WTC11 (cell line): ENCODE measurements at regions not wholly inside any gene's neighbourhood (a gene's known extent, or its start where the extent isn't known, plus 50 kb on each side); places are given as distances from the start of the nearest gene placed in this dataset.

Source experiments
- CBFB ChIP-seq: sonication (generic); formaldehyde crosslinking; IDR thresholded peaks from 2 replicates; pipeline ENCODE4 v1.8.1; 2022; ENCODE audit warnings: mild to moderate bottlenecking, low read depth, missing genetic modification reagents
- NR2C2 ChIP-seq: sonication (generic); formaldehyde crosslinking; IDR thresholded peaks from 2 replicates; pipeline ENCODE4 v1.8.0; 2022; ENCODE audit warnings: mild to moderate bottlenecking, missing genetic modification reagents
- NR3C1 ChIP-seq: sonication (generic); formaldehyde crosslinking; conservative IDR thresholded peaks from 2 replicates; pipeline ENCODE4 v1.8.1; 2023; ENCODE audit warnings: low read depth, mild to moderate bottlenecking, missing genetic modification reagents
- SOX15 ChIP-seq: fragments of 250-450 bp; sonication (Bioruptor Pico); IDR thresholded peaks from 2 replicates; pipeline ENCODE4 v1.9.0; 2021; ENCODE audit warnings: mild to moderate bottlenecking
- TF ChIP-seq, protein P1 (sequence below): fragments of 200-600 bp; IDR thresholded peaks from 2 replicates; pipeline ENCODE4 v1.8.0; 2022; ENCODE audit warnings: antibody characterized with exemption
- TF ChIP-seq, protein P2 (sequence below): sonication (generic); formaldehyde crosslinking; IDR thresholded peaks from 2 replicates; pipeline ENCODE4 v1.8.0; 2022; ENCODE audit warnings: mild to moderate bottlenecking, missing genetic modification reagents
- TF ChIP-seq, protein P3 (sequence below): sonication (generic); formaldehyde crosslinking; IDR thresholded peaks from 2 replicates; pipeline ENCODE4 v1.8.1; 2023; ENCODE audit warnings: mild to moderate bottlenecking, missing genetic modification reagents, moderate library complexity
- TF ChIP-seq, protein P4 (sequence below): sonication (generic); formaldehyde crosslinking; IDR thresholded peaks from 2 replicates; pipeline ENCODE4 v1.8.1; 2023; ENCODE audit warnings: mild to moderate bottlenecking, moderate library complexity, missing genetic modification reagents

DNA sequence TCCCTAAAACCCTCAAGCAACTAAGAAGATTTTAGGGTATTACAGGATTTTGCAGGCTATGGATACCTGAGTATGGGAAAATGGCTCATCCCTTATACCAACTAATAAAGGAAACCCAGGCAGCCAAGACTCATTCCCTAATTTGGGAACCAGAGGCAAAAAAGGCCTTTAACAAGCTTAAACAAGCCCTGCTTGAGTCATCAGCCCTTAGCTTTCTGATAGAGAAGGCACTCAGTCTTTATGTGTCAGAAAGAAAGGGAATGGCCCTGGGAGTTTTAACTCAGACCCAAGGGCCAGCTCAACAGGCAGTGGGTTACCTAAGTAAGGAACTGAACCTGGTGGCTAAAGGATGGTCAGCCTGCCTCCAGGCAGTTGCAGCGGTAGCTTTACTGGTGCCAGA, 96.9 kb upstream of the RMP24 start:
- TF ChIP-seq, protein P1, sequence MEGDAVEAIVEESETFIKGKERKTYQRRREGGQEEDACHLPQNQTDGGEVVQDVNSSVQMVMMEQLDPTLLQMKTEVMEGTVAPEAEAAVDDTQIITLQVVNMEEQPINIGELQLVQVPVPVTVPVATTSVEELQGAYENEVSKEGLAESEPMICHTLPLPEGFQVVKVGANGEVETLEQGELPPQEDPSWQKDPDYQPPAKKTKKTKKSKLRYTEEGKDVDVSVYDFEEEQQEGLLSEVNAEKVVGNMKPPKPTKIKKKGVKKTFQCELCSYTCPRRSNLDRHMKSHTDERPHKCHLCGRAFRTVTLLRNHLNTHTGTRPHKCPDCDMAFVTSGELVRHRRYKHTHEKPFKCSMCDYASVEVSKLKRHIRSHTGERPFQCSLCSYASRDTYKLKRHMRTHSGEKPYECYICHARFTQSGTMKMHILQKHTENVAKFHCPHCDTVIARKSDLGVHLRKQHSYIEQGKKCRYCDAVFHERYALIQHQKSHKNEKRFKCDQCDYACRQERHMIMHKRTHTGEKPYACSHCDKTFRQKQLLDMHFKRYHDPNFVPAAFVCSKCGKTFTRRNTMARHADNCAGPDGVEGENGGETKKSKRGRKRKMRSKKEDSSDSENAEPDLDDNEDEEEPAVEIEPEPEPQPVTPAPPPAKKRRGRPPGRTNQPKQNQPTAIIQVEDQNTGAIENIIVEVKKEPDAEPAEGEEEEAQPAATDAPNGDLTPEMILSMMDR, result no peak
- TF ChIP-seq, protein P2, sequence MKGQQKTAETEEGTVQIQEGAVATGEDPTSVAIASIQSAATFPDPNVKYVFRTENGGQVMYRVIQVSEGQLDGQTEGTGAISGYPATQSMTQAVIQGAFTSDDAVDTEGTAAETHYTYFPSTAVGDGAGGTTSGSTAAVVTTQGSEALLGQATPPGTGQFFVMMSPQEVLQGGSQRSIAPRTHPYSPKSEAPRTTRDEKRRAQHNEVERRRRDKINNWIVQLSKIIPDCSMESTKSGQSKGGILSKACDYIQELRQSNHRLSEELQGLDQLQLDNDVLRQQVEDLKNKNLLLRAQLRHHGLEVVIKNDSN (CRISPR knock-in tag), result no peak
- TF ChIP-seq SOX15 (CRISPR knock-in tag) (no peak), NR3C1 (no peak), NR2C2 (CRISPR knock-in tag) (no peak), CBFB (no peak)
- TF ChIP-seq, protein P3, sequence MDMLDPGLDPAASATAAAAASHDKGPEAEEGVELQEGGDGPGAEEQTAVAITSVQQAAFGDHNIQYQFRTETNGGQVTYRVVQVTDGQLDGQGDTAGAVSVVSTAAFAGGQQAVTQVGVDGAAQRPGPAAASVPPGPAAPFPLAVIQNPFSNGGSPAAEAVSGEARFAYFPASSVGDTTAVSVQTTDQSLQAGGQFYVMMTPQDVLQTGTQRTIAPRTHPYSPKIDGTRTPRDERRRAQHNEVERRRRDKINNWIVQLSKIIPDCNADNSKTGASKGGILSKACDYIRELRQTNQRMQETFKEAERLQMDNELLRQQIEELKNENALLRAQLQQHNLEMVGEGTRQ (CRISPR knock-in tag), result no peak
- TF ChIP-seq, protein P4, sequence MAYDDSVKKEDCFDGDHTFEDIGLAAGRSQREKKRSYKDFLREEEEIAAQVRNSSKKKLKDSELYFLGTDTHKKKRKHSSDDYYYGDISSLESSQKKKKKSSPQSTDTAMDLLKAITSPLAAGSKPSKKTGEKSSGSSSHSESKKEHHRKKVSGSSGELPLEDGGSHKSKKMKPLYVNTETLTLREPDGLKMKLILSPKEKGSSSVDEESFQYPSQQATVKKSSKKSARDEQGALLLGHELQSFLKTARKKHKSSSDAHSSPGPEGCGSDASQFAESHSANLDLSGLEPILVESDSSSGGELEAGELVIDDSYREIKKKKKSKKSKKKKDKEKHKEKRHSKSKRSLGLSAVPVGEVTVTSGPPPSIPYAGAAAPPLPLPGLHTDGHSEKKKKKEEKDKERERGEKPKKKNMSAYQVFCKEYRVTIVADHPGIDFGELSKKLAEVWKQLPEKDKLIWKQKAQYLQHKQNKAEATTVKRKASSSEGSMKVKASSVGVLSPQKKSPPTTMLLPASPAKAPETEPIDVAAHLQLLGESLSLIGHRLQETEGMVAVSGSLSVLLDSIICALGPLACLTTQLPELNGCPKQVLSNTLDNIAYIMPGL, result no peak
